Activated T-helper 2 cell treated with anti-CD3 and anti-CD28 coated beads, Interferon-gamma antibody, Interleukin-2, Interleukin-4, amounts not matched to agents 10 μg/mL and 5 μg/mL and 100 μg/mL, durations not matched to agents 14 hours and 24 hours and 36 hours (primary cell): ENCODE measurements at regions not wholly inside any gene's neighbourhood (a gene's known extent, or its start where the extent isn't known, plus 50 kb on each side); places are given as distances from the start of the nearest gene placed in this dataset.

Experiments used
- DNase-seq: peaks from one replicate; pipeline ENCODE4 v3.0.0; 2021; ENCODE audit warnings: low spot score
- H3K27ac Mint-ChIP-seq: one replicate; pipeline ENCODE4 v1.8.0; 2021; ENCODE audit warnings: mixed read lengths
- H3K27me3 Mint-ChIP-seq: one replicate; pipeline ENCODE4 v1.8.0; 2021; ENCODE audit warnings: low read depth, mixed read lengths
- H3K36me3 Mint-ChIP-seq: one replicate; pipeline ENCODE4 v1.8.0; 2021; ENCODE audit warnings: low read depth, mixed read lengths
- H3K4me1 Mint-ChIP-seq: one replicate; pipeline ENCODE4 v1.8.0; 2021; ENCODE audit warnings: low read depth, mixed read lengths
- H3K4me3 Mint-ChIP-seq: one replicate; pipeline ENCODE4 v1.8.0; 2021; ENCODE audit warnings: low read depth, mild to moderate bottlenecking, moderate library complexity, mixed read lengths
- H3K9me3 Mint-ChIP-seq: one replicate; pipeline ENCODE4 v1.8.0; 2021; ENCODE audit warnings: mixed read lengths
- intact Hi-C: fragments of 100-400 bp; cut with micrococcal nuclease; formaldehyde crosslinking; loops from one replicate; pipeline ENCODE4 v1.15.1; 2023

GRCh38 chr9:110143485-110143884 lies 64.5 kb downstream of the C9orf152 start:
- no peaks in the 10 kb centered on the region for H3K9me3 Mint-ChIP-seq
- intact Hi-C loops, result loop anchor here (1.0 to 10.0 kb wide), 3 partner anchors 41 to 1129 kb away; partner anchors contain the start of gene CTNNAL1
- no peaks in the 10 kb centered on the region for H3K27me3 Mint-ChIP-seq
- peaks cover 77% of the 10 kb centered on the region for H3K4me1 Mint-ChIP-seq
- H3K4me3 Mint-ChIP-seq, result peak overlapping the region; percentile 51
- H3K36me3 Mint-ChIP-seq, result peaks cover 58% of the 10 kb centered on the region
- H3K27ac Mint-ChIP-seq, result peak overlapping the region; percentile 95
- no peak for DNase-seq

- DNase-seq, result peak; percentile 34
- H3K4me3 Mint-ChIP-seq, result peak overlapping the region; percentile 51
- H3K4me1 Mint-ChIP-seq, result peaks cover 79% of the 10 kb centered on the region
- no peaks in the 10 kb centered on the region for H3K9me3 Mint-ChIP-seq
- H3K36me3 Mint-ChIP-seq, result peaks cover 57% of the 10 kb centered on the region
- H3K27ac Mint-ChIP-seq, result peak overlapping the region; percentile 95
- no peaks in the 10 kb centered on the region for H3K27me3 Mint-ChIP-seq
- intact Hi-C loops, result loop anchor here (1.0 to 10.0 kb wide), 4 partner anchors 42 to 1129 kb away; partner anchors contain the start of gene CTNNAL1
Measured at GRCh38 chr9:110143950-110144545, 63.9 kb downstream of the C9orf152 start.

- no peak for DNase-seq
- H3K9me3 Mint-ChIP-seq, result peaks cover 4% of the 10 kb centered on the region
- H3K27ac Mint-ChIP-seq, result peak overlapping the region; percentile 73
- peaks cover 89% of the 10 kb centered on the region for H3K4me1 Mint-ChIP-seq
- H3K4me3 Mint-ChIP-seq, result no peak overlapping the region
- peaks cover 56% of the 10 kb centered on the region for H3K36me3 Mint-ChIP-seq
- no peaks in the 10 kb centered on the region for H3K27me3 Mint-ChIP-seq
- intact Hi-C loops, result loop anchor here (5.0 to 10.0 kb wide), 2 partner anchors 111 to 1132 kb away; partner anchors contain the start of genes CTNNAL1 and TXN
Measured at GRCh38 chr9:110146373-110146772, 61.6 kb downstream of the C9orf152 start.

DNA sequence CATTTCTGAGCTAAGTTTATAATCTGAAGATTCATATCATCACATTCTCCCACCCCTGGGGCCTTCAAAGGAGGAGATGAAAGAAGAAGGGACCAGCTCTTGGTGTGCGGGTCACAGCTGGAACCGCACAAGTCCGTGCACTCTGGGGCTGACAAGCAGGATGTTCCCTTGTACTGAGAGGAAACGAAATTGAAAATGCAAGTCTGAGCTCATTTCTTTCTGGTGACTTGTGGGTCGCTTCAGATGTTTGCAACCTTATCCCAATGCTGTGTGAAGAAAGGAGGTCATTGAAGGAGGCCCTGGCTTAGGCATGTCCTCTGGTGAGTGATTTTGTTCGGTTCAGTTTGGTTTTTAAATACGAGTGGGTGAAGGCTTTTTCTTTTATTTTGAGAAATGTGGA lies 59.6 kb downstream of the C9orf152 start:
- intact Hi-C loops, result loop anchor here (1.0 to 10.0 kb wide), 6 partner anchors 97 to 1134 kb away; partner anchors contain the start of genes CTNNAL1 and TXN

GRCh38 chr9:110148891-110149290 lies 59.1 kb downstream of the C9orf152 start:
- H3K36me3 Mint-ChIP-seq, result peaks cover 51% of the 10 kb centered on the region
- H3K4me3 Mint-ChIP-seq, result peak overlapping the region; percentile 75
- H3K9me3 Mint-ChIP-seq, result peaks cover 4% of the 10 kb centered on the region
- peaks cover 89% of the 10 kb centered on the region for H3K4me1 Mint-ChIP-seq
- DNase-seq, result no peak
- H3K27ac Mint-ChIP-seq, result peak overlapping the region; percentile 90
- no peaks in the 10 kb centered on the region for H3K27me3 Mint-ChIP-seq
- intact Hi-C loops, result loop anchor here (1.0 to 10.0 kb wide), 6 partner anchors 98 to 1134 kb away; partner anchors contain the start of genes CTNNAL1 and TXN

More for the DNA sequence above, 59.6 kb downstream of the C9orf152 start:
- peak overlapping the region; percentile 90 for H3K27ac Mint-ChIP-seq
- H3K9me3 Mint-ChIP-seq, result peaks cover 4% of the 10 kb centered on the region
- peaks cover 89% of the 10 kb centered on the region for H3K4me1 Mint-ChIP-seq
- H3K4me3 Mint-ChIP-seq, result peak overlapping the region; percentile 75
- H3K36me3 Mint-ChIP-seq, result peaks cover 51% of the 10 kb centered on the region
- no peaks in the 10 kb centered on the region for H3K27me3 Mint-ChIP-seq
- DNase-seq, result peak; percentile 75
